ENCODE measurements at regions not wholly inside any gene's neighbourhood (a gene's known extent, or its start where the extent isn't known, plus 50 kb on each side); places are given as distances from the start of the nearest gene placed in this dataset.

DNA sequence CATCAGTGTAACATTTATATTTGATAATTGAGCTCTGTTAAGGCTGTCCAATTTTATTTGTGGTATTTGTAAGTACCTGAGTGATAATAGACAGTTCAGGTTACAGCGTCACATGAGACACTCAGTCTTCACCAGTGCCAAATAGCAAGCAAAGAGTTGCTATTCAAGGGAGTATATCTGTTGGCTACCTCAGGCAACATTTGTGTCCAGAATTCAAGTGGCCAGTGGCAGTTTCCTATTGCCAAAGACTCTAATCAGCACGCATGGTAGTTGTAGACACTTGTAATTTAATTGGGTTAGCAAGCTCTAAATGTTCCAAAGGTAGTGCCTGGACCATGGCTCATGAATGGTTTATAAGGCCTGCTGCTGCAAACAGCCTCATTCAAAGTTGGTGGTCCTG is 1524.3 kb upstream of the B3GALT2 start (continued):
- TF ChIP-seq, protein P1, sequence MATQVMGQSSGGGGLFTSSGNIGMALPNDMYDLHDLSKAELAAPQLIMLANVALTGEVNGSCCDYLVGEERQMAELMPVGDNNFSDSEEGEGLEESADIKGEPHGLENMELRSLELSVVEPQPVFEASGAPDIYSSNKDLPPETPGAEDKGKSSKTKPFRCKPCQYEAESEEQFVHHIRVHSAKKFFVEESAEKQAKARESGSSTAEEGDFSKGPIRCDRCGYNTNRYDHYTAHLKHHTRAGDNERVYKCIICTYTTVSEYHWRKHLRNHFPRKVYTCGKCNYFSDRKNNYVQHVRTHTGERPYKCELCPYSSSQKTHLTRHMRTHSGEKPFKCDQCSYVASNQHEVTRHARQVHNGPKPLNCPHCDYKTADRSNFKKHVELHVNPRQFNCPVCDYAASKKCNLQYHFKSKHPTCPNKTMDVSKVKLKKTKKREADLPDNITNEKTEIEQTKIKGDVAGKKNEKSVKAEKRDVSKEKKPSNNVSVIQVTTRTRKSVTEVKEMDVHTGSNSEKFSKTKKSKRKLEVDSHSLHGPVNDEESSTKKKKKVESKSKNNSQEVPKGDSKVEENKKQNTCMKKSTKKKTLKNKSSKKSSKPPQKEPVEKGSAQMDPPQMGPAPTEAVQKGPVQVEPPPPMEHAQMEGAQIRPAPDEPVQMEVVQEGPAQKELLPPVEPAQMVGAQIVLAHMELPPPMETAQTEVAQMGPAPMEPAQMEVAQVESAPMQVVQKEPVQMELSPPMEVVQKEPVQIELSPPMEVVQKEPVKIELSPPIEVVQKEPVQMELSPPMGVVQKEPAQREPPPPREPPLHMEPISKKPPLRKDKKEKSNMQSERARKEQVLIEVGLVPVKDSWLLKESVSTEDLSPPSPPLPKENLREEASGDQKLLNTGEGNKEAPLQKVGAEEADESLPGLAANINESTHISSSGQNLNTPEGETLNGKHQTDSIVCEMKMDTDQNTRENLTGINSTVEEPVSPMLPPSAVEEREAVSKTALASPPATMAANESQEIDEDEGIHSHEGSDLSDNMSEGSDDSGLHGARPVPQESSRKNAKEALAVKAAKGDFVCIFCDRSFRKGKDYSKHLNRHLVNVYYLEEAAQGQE (IDR thresholded peaks at IDR 0.05): no peak
- TF ChIP-seq JUN (IDR thresholded peaks at IDR 0.05): no peak

DNA sequence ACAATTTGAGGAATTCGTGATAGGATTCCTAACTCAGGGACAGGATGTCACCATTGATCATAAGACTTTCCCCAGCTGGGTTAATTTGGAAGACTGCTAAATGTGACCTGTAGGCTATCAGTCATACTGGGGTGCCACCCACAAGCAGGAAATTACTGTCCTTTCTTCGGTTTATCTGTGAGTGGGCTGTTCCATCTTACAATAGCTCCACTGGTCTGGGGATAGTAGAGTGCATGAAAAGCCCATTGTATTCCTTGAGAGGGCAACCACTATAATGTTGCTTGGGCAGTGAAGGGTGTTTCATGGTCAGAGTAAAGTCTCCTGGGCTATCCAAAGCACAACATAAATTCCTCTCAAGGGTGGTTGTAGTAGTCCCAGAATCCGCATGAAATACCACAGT is 1523.0 kb upstream of the B3GALT2 start:
- WGBS (ENCODE audit: missing lambda C conversion rate): 22% methylated on average over 3 of the region's 3 CpGs
- H3K27ac ChIP-seq: no peak overlapping the region

DNA sequence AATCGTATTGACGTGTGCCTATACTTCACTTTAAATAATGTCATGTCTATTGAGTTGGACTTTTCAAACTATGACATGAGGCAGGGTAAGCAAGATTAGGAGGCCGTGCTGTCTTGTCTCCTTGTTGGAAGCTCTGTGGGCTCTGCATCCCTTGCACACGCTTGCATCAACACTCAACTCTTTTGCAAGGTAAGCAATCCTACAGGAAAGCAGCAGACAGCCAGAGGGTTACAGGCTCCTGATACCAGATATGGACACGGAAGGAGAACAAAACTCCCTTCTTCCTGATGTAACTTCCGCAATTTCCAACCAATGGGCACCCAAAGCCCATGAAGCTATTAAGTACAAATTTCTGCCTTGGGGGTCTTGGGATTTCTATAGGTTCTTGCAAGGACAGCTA is 1520.7 kb upstream of the B3GALT2 start:
- 66% methylated on average over 6 of the region's 6 CpGs for WGBS (ENCODE audit: missing lambda C conversion rate)
- TF ChIP-seq BHLHE40 (IDR thresholded peaks at IDR 0.05; ENCODE audit: low read depth, low read length) (no peak), ZC3H11A (IDR thresholded peaks at IDR 0.05) (no peak), MAFK (IDR thresholded peaks at IDR 0.05; ENCODE audit: partially characterized antibody) (peak; percentile 50)
- H3K4me1 ChIP-seq: no peaks in the 10 kb centered on the region
- POLR2A ChIA-PET: no interaction called here
- H3K27ac ChIP-seq: no peak overlapping the region
- DNase-seq (ENCODE audit: low read depth in 1 of 2, low spot score in 1 of 2): no peak
- CTCF ChIA-PET: no interaction called here
- no peak for FAIRE-seq
- no peak overlapping the region for H3K4me2 ChIP-seq
- H3K9me3 ChIP-seq: no peaks in the 10 kb centered on the region
- H3K4me3 ChIP-seq: no peak overlapping the region
- no peak for ATAC-seq

More for the DNA sequence above, 1523.0 kb upstream of the B3GALT2 start:
- H3K4me1 ChIP-seq: no peaks in the 10 kb centered on the region
- CTCF ChIA-PET: no interaction called here
- FAIRE-seq (no peak), DNase-seq (ENCODE audit: low read depth in 1 of 2, low spot score in 1 of 2) (no peak), ATAC-seq (no peak)
- no peak overlapping the region for H3K4me3 ChIP-seq
- no peaks in the 10 kb centered on the region for H3K9me3 ChIP-seq
- TF ChIP-seq, protein P2, sequence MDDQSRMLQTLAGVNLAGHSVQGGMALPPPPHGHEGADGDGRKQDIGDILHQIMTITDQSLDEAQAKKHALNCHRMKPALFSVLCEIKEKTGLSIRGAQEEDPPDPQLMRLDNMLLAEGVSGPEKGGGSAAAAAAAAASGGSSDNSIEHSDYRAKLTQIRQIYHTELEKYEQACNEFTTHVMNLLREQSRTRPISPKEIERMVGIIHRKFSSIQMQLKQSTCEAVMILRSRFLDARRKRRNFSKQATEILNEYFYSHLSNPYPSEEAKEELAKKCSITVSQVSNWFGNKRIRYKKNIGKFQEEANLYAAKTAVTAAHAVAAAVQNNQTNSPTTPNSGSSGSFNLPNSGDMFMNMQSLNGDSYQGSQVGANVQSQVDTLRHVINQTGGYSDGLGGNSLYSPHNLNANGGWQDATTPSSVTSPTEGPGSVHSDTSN (IDR thresholded peaks at IDR 0.05): no peak
- TF ChIP-seq, protein P3, sequence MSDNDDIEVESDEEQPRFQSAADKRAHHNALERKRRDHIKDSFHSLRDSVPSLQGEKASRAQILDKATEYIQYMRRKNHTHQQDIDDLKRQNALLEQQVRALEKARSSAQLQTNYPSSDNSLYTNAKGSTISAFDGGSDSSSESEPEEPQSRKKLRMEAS (IDR thresholded peaks at IDR 0.05): no peak
- no peak for TF ChIP-seq POLR2AphosphoS2 (conservative IDR thresholded peaks at IDR 0.05; ENCODE audit: low read length)
- POLR2A ChIA-PET: no interaction called here
- H3K4me2 ChIP-seq: no peak overlapping the region

DNA sequence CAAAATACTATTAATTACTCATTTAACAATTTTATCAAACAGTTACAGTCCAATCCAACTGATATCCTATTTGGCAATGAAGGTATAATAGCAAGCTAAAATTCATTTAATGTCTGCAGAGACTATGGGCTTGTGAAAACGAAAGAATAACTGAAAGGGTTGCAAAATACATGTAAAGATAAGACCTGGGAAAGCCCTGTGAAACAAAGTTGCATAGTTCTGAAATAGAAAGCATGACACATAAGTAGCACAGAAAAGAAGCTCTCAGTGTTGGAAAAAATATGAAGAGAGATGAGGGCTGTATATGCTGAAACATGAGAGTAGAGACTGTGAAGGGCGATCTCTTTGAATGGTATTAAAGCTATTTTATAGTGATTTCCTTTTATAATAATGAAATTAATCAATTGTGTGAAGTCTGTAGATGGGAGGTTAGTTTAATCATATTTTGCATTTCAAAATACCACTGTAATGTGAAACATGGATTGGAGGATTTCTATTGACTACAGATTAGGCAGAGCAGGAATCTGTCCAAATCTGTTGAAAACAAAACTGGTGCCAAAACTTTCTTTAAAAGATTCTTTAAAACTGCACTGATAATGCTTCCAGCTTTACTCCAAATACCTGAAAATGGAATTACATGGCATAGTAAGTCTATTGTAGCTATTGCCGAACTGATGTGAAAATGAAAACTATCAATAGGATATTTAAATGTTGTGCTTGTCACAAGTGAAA is 1518.9 kb upstream of the B3GALT2 start:
- WGBS (ENCODE audit: missing lambda C conversion rate): 27% methylated on average over 3 of the region's 3 CpGs
- no peak for FAIRE-seq

More for the DNA sequence above, 1518.9 kb upstream of the B3GALT2 start:
- CTCF ChIA-PET: interaction anchor here (0.7 kb wide), 1 partner anchor 56 kb away, joined by 3 read pairs; no protein-coding TSS in a partner anchor
- TF ChIP-seq RARB (CRISPR knock-in tag; IDR thresholded peaks at IDR 0.05) (no peak), CBX8 (IDR thresholded peaks at IDR 0.05) (no peak), HOXB13 (CRISPR knock-in tag; IDR thresholded peaks at IDR 0.05; ENCODE audit: low read depth) (no peak), CHD2 (IDR thresholded peaks at IDR 0.05; ENCODE audit: low read length, partially characterized antibody) (no peak), RFX5 (IDR thresholded peaks at IDR 0.05) (no peak), KDM5A (IDR thresholded peaks at IDR 0.05) (no peak), FOXS1 (CRISPR knock-in tag; IDR thresholded peaks at IDR 0.05) (no peak), JUNB (IDR thresholded peaks at IDR 0.05) (no peak), POLR2A (IDR thresholded peaks at IDR 0.05; ENCODE audit: low read length) (no peak)
- TF ChIP-seq, protein P2 (IDR thresholded peaks at IDR 0.05): no peak
- TF ChIP-seq, protein P4, sequence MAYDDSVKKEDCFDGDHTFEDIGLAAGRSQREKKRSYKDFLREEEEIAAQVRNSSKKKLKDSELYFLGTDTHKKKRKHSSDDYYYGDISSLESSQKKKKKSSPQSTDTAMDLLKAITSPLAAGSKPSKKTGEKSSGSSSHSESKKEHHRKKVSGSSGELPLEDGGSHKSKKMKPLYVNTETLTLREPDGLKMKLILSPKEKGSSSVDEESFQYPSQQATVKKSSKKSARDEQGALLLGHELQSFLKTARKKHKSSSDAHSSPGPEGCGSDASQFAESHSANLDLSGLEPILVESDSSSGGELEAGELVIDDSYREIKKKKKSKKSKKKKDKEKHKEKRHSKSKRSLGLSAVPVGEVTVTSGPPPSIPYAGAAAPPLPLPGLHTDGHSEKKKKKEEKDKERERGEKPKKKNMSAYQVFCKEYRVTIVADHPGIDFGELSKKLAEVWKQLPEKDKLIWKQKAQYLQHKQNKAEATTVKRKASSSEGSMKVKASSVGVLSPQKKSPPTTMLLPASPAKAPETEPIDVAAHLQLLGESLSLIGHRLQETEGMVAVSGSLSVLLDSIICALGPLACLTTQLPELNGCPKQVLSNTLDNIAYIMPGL (CRISPR knock-in tag; IDR thresholded peaks at IDR 0.05; ENCODE audit: borderline replicate concordance): no peak
- Histone ChIP-seq H3K4me3 (no peak overlapping the region), H3K4me1 (no peaks in the 10 kb centered on the region), H3K4me2 (peak overlapping the region; percentile 29; the same call in 2 of the 3 replicates), H3K27ac (no peak overlapping the region), H3K9me3 (no peaks in the 10 kb centered on the region)
- POLR2A ChIA-PET: no interaction called here
- DNase-seq (ENCODE audit: low read depth in 1 of 2, low spot score in 1 of 2) (no peak), ATAC-seq (no peak)

Data from A549 (cell line).